SK-MEL-5 (cell line): ENCODE measurements at regions not wholly inside any gene's neighbourhood (a gene's known extent, or its start where the extent isn't known, plus 50 kb on each side); places are given as distances from the start of the nearest gene placed in this dataset.
"Not testable (repeated sequence)": the region's sequence is repeated elsewhere in the genome, so short reads cannot be mapped to it uniquely, and the experiment has no call there.

Experiments
- DNase-seq: peaks from one replicate; pipeline ENCODE4 v3.0.0-alpha.2; 2016; ENCODE audit warnings: low read depth, low spot score
- in situ Hi-C: cut with HindIII; loops from 2 replicates; pipeline ENCODE4 v1.10.0; 2016; ENCODE audit warnings: low sequenced_read_pairs, high pct_unique_total_duplicates, low pct_unique_long_range_greater_than_20kb

GRCh38 chr2:12557688-12558087, 159.0 kb upstream of the TRIB2 start:
- in situ Hi-C loops, result no loop called here
- no peak for DNase-seq

DNA sequence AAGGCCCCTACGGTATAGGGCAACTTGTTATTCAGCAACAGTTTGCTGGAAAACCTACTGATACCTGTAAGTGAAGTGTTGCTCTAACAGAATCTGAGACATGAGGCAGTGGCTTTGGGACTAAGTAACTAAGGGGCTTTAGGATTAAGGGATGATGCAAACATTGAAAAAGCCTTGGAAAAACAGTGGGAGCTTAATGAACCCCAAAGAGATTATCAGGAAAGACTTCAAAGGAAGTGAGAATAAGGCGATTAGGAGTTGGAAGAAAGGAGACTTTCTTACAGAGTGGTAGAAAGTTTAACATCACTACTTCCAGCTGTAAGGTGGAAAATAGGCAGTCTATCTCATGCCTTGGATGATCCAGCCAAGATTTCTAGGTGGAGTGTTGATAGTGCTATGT, 158.2 kb upstream of the TRIB2 start:
- in situ Hi-C loops, result no loop called here
- no peak for DNase-seq

DNA sequence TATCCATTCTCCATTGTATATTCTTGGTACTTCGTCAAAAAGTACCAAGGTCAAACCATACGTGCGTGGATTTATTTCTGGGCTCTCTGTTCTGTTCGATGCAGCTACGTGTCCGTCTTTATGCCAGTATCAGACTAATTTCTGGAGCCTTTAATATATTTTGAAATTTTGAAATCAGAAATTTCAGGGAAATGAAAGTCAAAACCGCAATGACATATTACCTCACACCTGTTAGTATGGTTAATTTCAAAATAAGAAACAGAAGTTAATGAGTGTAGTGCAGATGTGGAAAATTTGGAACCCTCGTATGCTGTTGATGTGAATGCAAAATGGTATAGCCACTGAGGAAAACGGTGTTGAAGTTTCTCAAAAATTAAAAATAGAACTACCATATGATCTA, 156.1 kb upstream of the TRIB2 start:
- no peak for DNase-seq
- in situ Hi-C loops, result no loop called here

DNA sequence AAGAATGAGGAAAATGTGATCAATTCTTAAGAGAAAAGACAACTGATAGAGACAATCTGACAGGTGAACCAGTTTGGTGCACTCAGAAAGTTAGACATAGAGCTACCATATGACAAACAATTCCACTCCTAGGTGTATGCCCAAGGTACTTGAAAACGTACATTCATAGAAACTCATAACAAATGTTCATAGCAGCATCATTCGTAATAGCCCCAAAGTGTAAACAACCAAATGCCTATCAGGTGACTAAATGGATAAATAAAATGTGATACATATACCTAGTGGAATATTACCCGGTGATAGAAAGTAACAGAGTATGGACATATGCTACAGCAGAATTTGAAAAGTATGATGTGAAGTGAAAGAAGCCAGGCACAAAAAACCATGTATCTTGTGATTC, 149.3 kb upstream of the TRIB2 start:
- in situ Hi-C loops, result no loop called here
- no peak for DNase-seq

DNA sequence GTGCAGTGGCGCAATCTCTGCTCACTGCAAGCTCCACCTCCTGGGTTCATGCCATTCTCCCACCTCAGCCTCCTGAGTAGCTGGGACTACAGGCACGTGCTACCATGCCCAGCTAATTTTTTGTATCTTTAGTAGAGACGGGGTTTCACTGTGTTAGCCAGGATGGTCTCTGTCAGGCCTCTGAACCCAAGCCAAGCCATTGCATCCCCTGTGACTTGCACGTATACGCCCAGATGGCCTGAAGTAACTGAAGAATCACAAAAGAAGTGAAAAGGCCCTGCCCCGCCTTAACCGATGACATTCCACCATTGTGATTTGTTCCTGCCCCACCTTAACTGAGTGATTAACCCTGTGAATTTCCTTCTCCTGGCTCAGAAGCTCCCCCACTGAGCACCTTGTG, 147.2 kb upstream of the TRIB2 start:
- DNase-seq, in situ Hi-C loops: not testable (repeated sequence)

- in situ Hi-C loops, DNase-seq: not testable (repeated sequence)
These were observed 146.8 kb upstream of the TRIB2 start for GRCh38 chr2:12569929-12570328.

- DNase-seq, result no peak
- in situ Hi-C loops, result no loop called here
These were observed 139.6 kb upstream of the TRIB2 start for GRCh38 chr2:12577091-12577490.

DNA sequence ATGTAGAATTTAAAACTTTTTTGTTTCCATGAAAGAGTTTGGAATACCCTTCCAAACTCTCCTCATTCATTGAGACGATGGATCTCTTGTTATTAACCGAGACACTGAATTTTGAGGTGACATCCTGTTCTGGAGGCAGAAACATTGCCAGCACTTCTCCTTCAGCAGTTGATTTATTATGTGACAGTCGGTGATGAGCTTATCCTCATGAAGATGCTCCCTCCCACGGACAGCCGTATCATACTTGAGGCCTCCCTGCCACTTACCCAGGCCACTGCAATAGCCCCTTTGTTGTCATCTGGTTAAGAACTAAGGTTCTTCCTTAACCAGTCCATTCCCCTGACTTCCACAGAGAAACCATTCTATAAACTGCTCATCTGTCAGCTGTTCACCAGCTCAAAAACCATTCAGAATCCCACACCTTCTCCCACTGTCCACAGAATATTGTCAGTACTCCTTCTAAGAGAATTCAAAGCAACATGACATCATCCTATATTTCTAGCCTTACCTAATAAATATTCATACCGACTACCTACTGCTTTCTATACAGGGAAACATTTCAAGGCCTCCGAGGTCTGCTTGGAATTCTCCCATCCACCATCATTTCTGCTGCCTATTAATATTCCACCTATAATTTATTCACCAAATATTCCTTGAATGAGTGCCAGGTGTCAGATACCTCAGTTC, 139.0 kb upstream of the TRIB2 start:
- in situ Hi-C loops, result no loop called here
- DNase-seq, result no peak

- in situ Hi-C loops, result no loop called here
- DNase-seq, result no peak
These were observed 137.7 kb upstream of the TRIB2 start for GRCh38 chr2:12579018-12579417.

DNA sequence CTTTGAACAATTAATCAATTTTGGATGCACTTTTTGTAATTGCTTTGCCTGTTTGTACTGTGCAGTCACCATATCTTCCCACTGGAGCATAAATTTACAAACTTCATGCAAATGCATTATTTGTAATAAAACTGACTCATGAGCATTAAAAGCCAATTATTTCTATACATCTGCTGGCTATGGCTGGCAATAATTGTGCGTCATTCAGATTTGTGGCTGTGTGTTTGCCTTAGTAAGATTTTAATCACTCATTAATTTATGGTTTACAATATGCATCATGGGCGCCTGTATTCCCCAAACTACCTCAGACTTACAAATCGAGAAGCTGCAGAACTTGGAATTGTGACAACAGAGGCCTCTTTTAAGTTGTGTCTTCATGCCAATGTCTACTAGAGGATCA, 132.4 kb upstream of the TRIB2 start:
- in situ Hi-C loops, result no loop called here
- DNase-seq, result no peak

DNA sequence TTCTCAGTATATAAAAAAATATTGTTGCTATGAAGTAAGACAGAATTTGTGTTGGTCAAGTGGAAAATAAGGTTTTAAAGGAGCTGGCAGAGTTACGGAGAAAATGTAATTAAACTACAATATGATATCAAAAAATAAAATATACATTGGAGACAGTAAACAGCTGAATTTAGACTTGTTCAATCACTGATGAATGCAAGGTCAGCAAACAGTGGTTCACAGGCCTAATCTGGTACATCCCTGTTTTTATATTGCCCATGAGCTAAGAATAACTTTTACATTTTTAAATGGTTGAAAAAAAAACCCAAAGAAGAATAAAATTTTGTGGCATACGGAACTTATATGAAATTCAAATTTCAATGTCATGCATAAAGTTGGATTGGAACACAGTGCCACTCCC, 131.0 kb upstream of the TRIB2 start:
- in situ Hi-C loops, result no loop called here
- no peak for DNase-seq

DNA sequence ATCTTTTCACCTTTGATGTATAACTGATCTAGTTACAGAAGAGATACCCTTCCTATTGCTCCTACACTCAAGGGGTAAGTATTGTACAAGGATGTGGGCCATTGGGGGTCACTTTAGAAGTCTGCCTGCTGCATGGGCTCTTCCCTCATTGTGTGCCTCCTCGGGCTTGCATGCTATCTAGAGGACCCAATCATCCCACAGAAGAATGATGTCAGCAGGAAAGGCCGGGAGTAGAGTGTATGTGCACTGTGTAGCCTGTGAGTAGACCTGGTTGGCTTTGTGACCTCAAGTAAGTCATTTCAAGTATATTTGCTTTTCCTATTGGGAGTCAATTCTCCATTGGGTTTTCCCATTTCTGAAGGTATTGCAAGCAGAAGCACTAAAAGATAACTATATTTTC, 129.5 kb upstream of the TRIB2 start:
- DNase-seq, result no peak
- in situ Hi-C loops, result no loop called here

- in situ Hi-C loops, result no loop called here
- DNase-seq, result no peak
These were observed 128.8 kb upstream of the TRIB2 start for GRCh38 chr2:12587729-12588522.

DNA sequence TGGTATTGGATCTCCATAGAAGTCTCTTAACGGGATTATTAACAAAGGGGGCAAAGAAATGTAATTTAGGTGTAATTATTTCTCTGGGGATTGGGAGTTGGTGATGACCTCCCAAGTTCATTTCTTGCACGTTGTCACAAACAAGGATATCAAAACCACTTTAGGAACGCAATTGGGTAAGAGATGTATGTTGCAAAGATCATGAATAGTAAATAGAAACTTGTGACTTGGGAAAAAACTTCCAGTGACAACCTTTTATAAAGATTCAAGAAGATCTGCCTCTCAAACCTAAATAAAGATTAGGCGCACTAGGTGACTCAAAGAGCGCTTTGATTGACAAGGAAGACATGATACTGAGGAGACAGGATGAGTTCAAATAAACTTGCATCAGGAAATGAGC, 127.8 kb upstream of the TRIB2 start:
- in situ Hi-C loops, result no loop called here
- DNase-seq, result no peak

GRCh38 chr2:12589802-12590320, 126.9 kb upstream of the TRIB2 start:
- no peak for DNase-seq
- in situ Hi-C loops, result no loop called here

DNA sequence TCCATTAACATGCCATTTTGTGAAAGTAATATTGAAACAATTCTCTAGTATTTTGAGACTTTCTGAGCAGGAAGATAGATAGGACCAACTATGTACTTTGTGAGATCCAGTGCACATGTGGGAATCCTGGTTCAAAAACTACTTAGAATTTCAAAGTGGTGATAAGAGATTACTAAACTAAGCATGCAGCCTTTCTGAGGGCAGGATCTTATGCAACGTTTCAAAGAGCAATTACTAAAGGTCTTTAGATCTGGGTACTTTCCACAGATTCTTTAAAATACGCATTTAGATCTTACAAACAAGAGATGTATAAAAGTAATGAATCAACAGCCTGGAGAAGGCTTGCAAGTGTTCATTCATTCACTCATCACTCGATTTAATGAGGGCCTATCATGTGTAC, 124.4 kb upstream of the TRIB2 start:
- DNase-seq, result no peak
- in situ Hi-C loops, result no loop called here

DNA sequence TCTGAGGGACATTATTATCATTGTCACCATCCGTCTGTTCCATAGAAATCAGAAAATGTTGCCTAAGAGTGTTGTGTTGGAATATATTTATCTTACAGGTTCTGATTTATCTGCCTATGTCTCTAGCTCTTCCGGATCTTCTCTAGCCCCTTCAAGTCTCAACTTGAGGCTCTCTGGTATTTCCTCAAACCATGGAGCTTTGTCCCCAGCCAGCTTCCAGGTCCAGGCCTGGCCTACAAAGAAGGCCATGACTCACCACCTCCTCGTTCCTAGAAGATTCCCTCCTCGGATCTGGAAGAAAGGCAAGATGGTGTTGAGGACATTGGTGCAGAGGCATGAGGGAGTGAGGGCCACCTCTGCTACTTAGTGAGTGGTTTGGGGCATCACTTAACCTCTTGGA, 122.1 kb upstream of the TRIB2 start:
- in situ Hi-C loops, result no loop called here
- DNase-seq, result no peak

- DNase-seq, result no peak
- in situ Hi-C loops, result no loop called here
These were observed 120.0 kb upstream of the TRIB2 start for GRCh38 chr2:12596771-12597170.

- in situ Hi-C loops, result no loop called here
- DNase-seq, result no peak
These were observed 119.1 kb upstream of the TRIB2 start for GRCh38 chr2:12597610-12598009.
